CD14-positive monocyte (primary cell): ENCODE measurements at regions not wholly inside any gene's neighbourhood (a gene's known extent, or its start where the extent isn't known, plus 50 kb on each side); places are given as distances from the start of the nearest gene placed in this dataset.

ENCODE experiments used
- DNase-seq, 3 donors: peaks; one replicate each; pipeline ENCODE4 v3.0.0-alpha.2; 2011 to 2022
- H2AFZ ChIP-seq: 2 replicates; pipeline ENCODE4 v1.6.0; 2012; ENCODE audit warnings: mild to moderate bottlenecking, low read depth, low read length, inconsistent platforms; ENCODE audit not compliant: insufficient read depth, poor library complexity, severe bottlenecking
- H3K27ac ChIP-seq, 2 donors: 1 replicate in 1 of 2; 2 replicates in 1 of 2; pipeline ENCODE4 v1.5.1; 2012 to 2013; ENCODE audit warnings: low read length in 2 of 2, control low read depth in 1 of 2, inconsistent platforms in 1 of 2, low read depth in 1 of 2, mild to moderate bottlenecking in 1 of 2
- H3K27me3 ChIP-seq, 2 donors: one replicate each; pipeline versions ENCODE4 v1.6.0 to v1.6.1; 2011 to 2013; ENCODE audit warnings: low read length in 2 of 2; ENCODE audit not compliant: control insufficient read depth in 2 of 2, insufficient read depth in 2 of 2
- H3K36me3 ChIP-seq, 2 donors: replicated peaks in 1 of 2; 1 replicate in 1 of 2; 2 replicates in 1 of 2; pipeline versions ENCODE4 v1.5.1 to v1.6.1; 2012 to 2013; ENCODE audit warnings: low read length in 2 of 2, control low read depth in 1 of 2, inconsistent platforms in 1 of 2, mild to moderate bottlenecking in 1 of 2; ENCODE audit not compliant: insufficient read depth in 2 of 2, control insufficient read depth in 1 of 2
- H3K4me1 ChIP-seq, 2 donors: 1 replicate in 1 of 2; 2 replicates in 1 of 2; pipeline versions ENCODE4 v1.5.1 to v1.6.1; 2012 to 2013; ENCODE audit warnings: low read length in 2 of 2, control low read depth in 1 of 2, inconsistent platforms in 1 of 2, mild to moderate bottlenecking in 1 of 2, moderate library complexity in 1 of 2; ENCODE audit not compliant: insufficient read depth in 2 of 2, control insufficient read depth in 1 of 2
- H3K4me2 ChIP-seq: replicated peaks from 2 replicates; pipeline ENCODE3; 2012; ENCODE audit warnings: low read length, moderate library complexity, mild to moderate bottlenecking; ENCODE audit not compliant: poor library complexity, severe bottlenecking; ENCODE audit errors: extremely low read depth
- H3K4me3 ChIP-seq, 3 experiments: fragments of 200-600 bp in 1 of 3; sonication (generic) in 1 of 3; replicated peaks in 1 of 3; 1 replicate in 2 of 3; 2 replicates in 1 of 3; pipeline ENCODE4 v1.5.1; 2011 to 2013; ENCODE audit warnings: low read length in 3 of 3, mild to moderate bottlenecking in 3 of 3, control low read depth in 2 of 3, low read depth in 2 of 3, inconsistent platforms in 1 of 3, moderate library complexity in 1 of 3
- H3K79me2 ChIP-seq: 2 replicates; pipeline ENCODE4 v1.6.0; 2012; ENCODE audit warnings: mild to moderate bottlenecking, control low read depth, inconsistent platforms, low read length, moderate library complexity; ENCODE audit not compliant: insufficient read depth
- H3K9ac ChIP-seq: 2 replicates; pipeline ENCODE4 v1.6.0; 2017; ENCODE audit warnings: low read length, mild to moderate bottlenecking; ENCODE audit not compliant: insufficient read depth, poor library complexity, severe bottlenecking
- H3K9me3 ChIP-seq, 2 donors: replicated peaks in 1 of 2; 1 replicate in 1 of 2; 2 replicates in 1 of 2; pipeline versions ENCODE4 v1.5.1 to v1.6.1; 2012 to 2013; ENCODE audit warnings: low read length in 2 of 2, control low read depth in 1 of 2; ENCODE audit not compliant: control insufficient read depth in 1 of 2, insufficient read depth in 1 of 2
- H4K20me1 ChIP-seq: 2 replicates; pipeline ENCODE4 v1.6.0; 2012; ENCODE audit warnings: mild to moderate bottlenecking, low read length, control low read depth, moderate library complexity; ENCODE audit not compliant: insufficient read depth
- H3K27ac Mint-ChIP-seq, 7 donors: one replicate each; pipeline ENCODE4 v1.8.0; 2020; ENCODE audit warnings: mild to moderate bottlenecking in 7 of 7, mixed read lengths in 7 of 7, moderate library complexity in 6 of 7, inconsistent platforms in 2 of 7
- H3K27me3 Mint-ChIP-seq, 3 donors: one replicate each; pipeline ENCODE4 v1.8.0; 2021 to 2022; ENCODE audit warnings: low read depth in 3 of 3, mild to moderate bottlenecking in 3 of 3, mixed read lengths in 3 of 3, moderate library complexity in 3 of 3, inconsistent platforms in 1 of 3
- H3K36me3 Mint-ChIP-seq, 2 donors: one replicate each; pipeline ENCODE4 v1.8.0; 2020; ENCODE audit warnings: mixed read lengths in 2 of 2, inconsistent platforms in 1 of 2, mild to moderate bottlenecking in 1 of 2
- H3K4me1 Mint-ChIP-seq: one replicate; pipeline ENCODE4 v1.8.0; 2020; ENCODE audit warnings: mild to moderate bottlenecking, mixed read lengths
- H3K4me3 Mint-ChIP-seq, 2 donors: one replicate each; pipeline ENCODE4 v1.8.0; 2020; ENCODE audit warnings: mild to moderate bottlenecking in 2 of 2, mixed read lengths in 2 of 2, moderate library complexity in 1 of 2
- H3K9me3 Mint-ChIP-seq, 7 donors: one replicate each; pipeline ENCODE4 v1.8.0; 2020 to 2022; ENCODE audit warnings: mixed read lengths in 7 of 7, mild to moderate bottlenecking in 6 of 7, moderate library complexity in 6 of 7, inconsistent platforms in 2 of 7
- CTCF ChIP-seq: fragments of 200-600 bp; IDR thresholded peaks from one replicate; pipeline ENCODE4 v1.8.0; 2022; ENCODE audit warnings: antibody characterized with exemption, mild to moderate bottlenecking
- WGBS: methylation state at CpG from one replicate; pipeline ENCODE4 v1.1.5; 2013; ENCODE audit warnings: missing lambda C conversion rate; ENCODE audit not compliant: insufficient coverage; 5-methylcytosine and 5-hydroxymethylcytosine counted together
- intact Hi-C, 2 donors: fragments of 100-400 bp; cut with micrococcal nuclease; formaldehyde crosslinking; loops; one replicate each; pipeline versions ENCODE4 v1.15.0 to v1.15.1; 2023

GRCh38 chr16:6012716-6013115 lies 915.1 kb upstream of the EEF2KMT start:
- H3K4me2 ChIP-seq = no peak overlapping the region
- H3K36me3 ChIP-seq = no peaks in the 10 kb centered on the region
- no peak for TF ChIP-seq CTCF
- no peak overlapping the region for H3K4me3 ChIP-seq
- intact Hi-C loops = no loop called here
- no peaks in the 10 kb centered on the region for H4K20me1 ChIP-seq
- no peak overlapping the region for H3K9ac ChIP-seq
- DNase-seq = no peak
- no CpG with 5 or more reads among the region's 1 CpG for WGBS
- peaks cover under 1 to 2% (median under 1%) of the 10 kb centered on the region in 3 donors for H3K27me3 Mint-ChIP-seq
- H3K27ac ChIP-seq = no peak overlapping the region
- peaks cover 0 to 1% of the 10 kb centered on the region in 2 donors for H3K27me3 ChIP-seq
- no peaks in the 10 kb centered on the region for H3K36me3 Mint-ChIP-seq
- H2AFZ ChIP-seq = no peak overlapping the region
- peaks cover 0 to 3% (median 0%) of the 10 kb centered on the region in 7 donors for H3K9me3 Mint-ChIP-seq
- no peaks in the 10 kb centered on the region for H3K4me1 ChIP-seq
- no peaks in the 10 kb centered on the region for H3K9me3 ChIP-seq
- no peaks in the 10 kb centered on the region for H3K79me2 ChIP-seq
- no peaks in the 10 kb centered on the region for H3K4me1 Mint-ChIP-seq
- H3K4me3 Mint-ChIP-seq = no peak overlapping the region
- no peak overlapping the region for H3K27ac Mint-ChIP-seq

DNA sequence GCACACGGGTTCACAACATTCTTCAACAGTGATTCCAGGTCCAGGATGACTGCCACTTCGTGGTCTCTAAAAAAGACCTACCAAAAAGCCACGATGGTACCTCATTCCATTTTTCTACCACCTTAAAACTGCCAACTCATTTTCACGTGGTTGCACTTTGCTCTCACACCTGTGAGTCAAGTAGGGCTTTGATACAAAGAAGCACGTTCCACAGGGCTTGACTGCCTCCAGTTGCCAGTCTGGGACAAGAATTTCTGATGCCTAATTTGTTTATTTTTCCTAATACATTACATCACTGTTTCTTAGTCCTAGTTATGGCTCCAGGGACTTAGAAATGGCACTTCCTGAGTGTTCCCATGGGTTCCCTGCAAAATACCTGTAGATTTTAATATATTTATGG lies 911.6 kb upstream of the EEF2KMT start:
- Histone ChIP-seq H3K36me3 (no peaks in the 10 kb centered on the region), H3K27ac (no peak overlapping the region), H3K4me3 (no peak overlapping the region), H3K4me1 (no peaks in the 10 kb centered on the region), H3K9ac (no peak overlapping the region), H2AFZ (no peak overlapping the region), H3K4me2 (no peak overlapping the region), H3K79me2 (no peaks in the 10 kb centered on the region), H4K20me1 (no peaks in the 10 kb centered on the region), H3K9me3 (no peaks in the 10 kb centered on the region), H3K27me3 (no peaks in the 10 kb centered on the region)
- DNase-seq = no peak
- intact Hi-C loops = no loop called here
- Mint-ChIP-seq H3K36me3 (no peaks in the 10 kb centered on the region), H3K9me3 (peaks cover 0 to 3% (median 2%) of the 10 kb centered on the region in 7 donors), H3K4me3 (no peak overlapping the region), H3K4me1 (no peaks in the 10 kb centered on the region), H3K27ac (no peak overlapping the region), H3K27me3 (peaks cover 0 to 2% (median 0%) of the 10 kb centered on the region in 3 donors)
- TF ChIP-seq CTCF = no peak
- WGBS = 81% methylated on average over 4 of the region's 5 CpGs
